ENCODE measurements at regions not wholly inside any gene's neighbourhood (a gene's known extent, or its start where the extent isn't known, plus 50 kb on each side); places are given as distances from the start of the nearest gene placed in this dataset.

- no peak for DNase-seq
- no peak overlapping the region for H3K4me3 ChIP-seq (ENCODE audit: low read length)
- no peaks in the 10 kb centered on the region for H3K4me1 ChIP-seq (ENCODE audit: insufficient read depth, low read length)
- H3K27me3 ChIP-seq (ENCODE audit: low read length): no peaks in the 10 kb centered on the region
- no peak overlapping the region for H3K27ac ChIP-seq (ENCODE audit: low read length)
- ChIA-PET CTCF (no interaction called here), POLR2A (ENCODE audit: unreplicated experiment) (no interaction called here)
- H3F3A ChIP-seq (ENCODE audit: low read length, unreplicated experiment): no peaks in the 10 kb centered on the region
- no peaks in the 10 kb centered on the region for H3K36me3 ChIP-seq (ENCODE audit: low read depth, low read length)
- BruUV-seq (replicated peaks): no TSS peak
- H2AFZ ChIP-seq (ENCODE audit: low read length): no peak overlapping the region
- H4K20me1 ChIP-seq (ENCODE audit: low read length): no peaks in the 10 kb centered on the region
- peaks cover 4% of the 10 kb centered on the region; the same call in 1 of the 2 replicates for H3K9me3 ChIP-seq (ENCODE audit: low read length)
- H3K9ac ChIP-seq (ENCODE audit: low read length): no peak overlapping the region
- TF ChIP-seq EZH2phosphoT487 (IDR thresholded peaks at IDR 0.05; ENCODE audit: borderline replicate concordance, low read length) (no peak), EZH2 (IDR thresholded peaks at IDR 0.05; ENCODE audit: low read length, unreplicated experiment) (no peak), CTCF (conservative IDR thresholded peaks at IDR 0.05; ENCODE audit: low read depth, low read length) (no peak)
- intact Hi-C loops (cut with micrococcal nuclease): no loop called here
- H3K4me2 ChIP-seq (ENCODE audit: low read length): no peak overlapping the region
- no peaks in the 10 kb centered on the region for H3K9me2 ChIP-seq (replicated peaks; ENCODE audit: low read length)
- ATAC-seq: no peak
- H3K79me2 ChIP-seq (ENCODE audit: low read length): no peaks in the 10 kb centered on the region
Measured at GRCh38 chr15:25237291-25237978, 201.4 kb downstream of the UBE3A start.

- H3K4me2 ChIP-seq (ENCODE audit: low read length): no peak overlapping the region
- ChIA-PET POLR2A (ENCODE audit: unreplicated experiment) (no interaction called here), CTCF (no interaction called here)
- intact Hi-C loops (cut with micrococcal nuclease): no loop called here
- no peaks in the 10 kb centered on the region for H3K9me2 ChIP-seq (replicated peaks; ENCODE audit: low read length)
- no peak overlapping the region for H3K9ac ChIP-seq (ENCODE audit: low read length)
- no peaks in the 10 kb centered on the region for H3F3A ChIP-seq (ENCODE audit: low read length, unreplicated experiment)
- H3K9me3 ChIP-seq (ENCODE audit: low read length): peaks cover 4% of the 10 kb centered on the region; the same call in 1 of the 2 replicates
- no peaks in the 10 kb centered on the region for H3K36me3 ChIP-seq (ENCODE audit: low read depth, low read length)
- H3K27me3 ChIP-seq (ENCODE audit: low read length): no peaks in the 10 kb centered on the region
- ATAC-seq (no peak), DNase-seq (no peak)
- H2AFZ ChIP-seq (ENCODE audit: low read length): no peak overlapping the region
- TF ChIP-seq EZH2phosphoT487 (IDR thresholded peaks at IDR 0.05; ENCODE audit: borderline replicate concordance, low read length) (no peak), CTCF (conservative IDR thresholded peaks at IDR 0.05; ENCODE audit: low read depth, low read length) (no peak), EZH2 (IDR thresholded peaks at IDR 0.05; ENCODE audit: low read length, unreplicated experiment) (no peak)
- H3K27ac ChIP-seq (ENCODE audit: low read length): no peak overlapping the region
- no peaks in the 10 kb centered on the region for H3K79me2 ChIP-seq (ENCODE audit: low read length)
- no peak overlapping the region for H3K4me3 ChIP-seq (ENCODE audit: low read length)
- no TSS peak for BruUV-seq (replicated peaks)
- H4K20me1 ChIP-seq (ENCODE audit: low read length): no peaks in the 10 kb centered on the region
- no peaks in the 10 kb centered on the region for H3K4me1 ChIP-seq (ENCODE audit: insufficient read depth, low read length)
Measured at GRCh38 chr15:25238126-25238525, 200.7 kb downstream of the UBE3A start.

DNA sequence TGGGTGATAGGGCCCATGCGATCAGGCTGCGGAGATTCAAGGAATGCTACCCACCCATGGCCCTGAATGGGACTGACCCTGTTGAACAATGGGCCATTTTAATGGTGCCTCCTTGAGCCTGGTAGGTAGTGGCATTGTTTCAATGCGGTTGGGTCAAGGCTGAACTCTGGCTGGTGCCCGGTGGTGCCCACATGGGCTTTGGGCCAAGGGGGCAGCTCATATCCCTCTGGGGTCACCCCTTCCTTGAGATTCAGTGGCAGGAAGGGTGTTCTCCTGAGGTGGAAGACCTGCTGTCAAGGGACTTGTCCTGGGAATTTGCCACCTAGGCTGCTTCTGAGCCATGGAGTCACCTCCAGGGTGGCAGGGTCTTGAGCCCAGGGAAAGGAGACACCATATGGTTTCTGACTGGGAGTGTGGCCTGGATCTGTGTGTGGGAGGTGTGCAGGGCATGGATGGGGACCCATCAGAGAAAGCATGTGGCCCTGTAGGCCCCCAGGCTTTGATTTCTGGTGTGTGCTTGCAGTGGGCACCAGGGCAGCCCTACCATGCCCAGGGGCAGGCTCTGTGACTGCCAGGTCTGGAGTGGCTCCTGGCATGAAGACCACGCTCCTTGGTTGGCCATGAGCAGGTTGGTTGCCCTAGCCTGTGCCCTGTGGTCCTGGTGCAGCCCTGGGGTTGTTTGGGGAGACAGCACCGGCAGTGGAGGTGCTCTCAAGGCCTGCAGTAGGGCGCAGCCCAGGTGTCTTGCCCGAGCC is 199.9 kb downstream of the UBE3A start:
- no peak for DNase-seq
- no peaks in the 10 kb centered on the region for H3K79me2 ChIP-seq (ENCODE audit: low read length)
- TF ChIP-seq EZH2 (IDR thresholded peaks at IDR 0.05; ENCODE audit: low read length, unreplicated experiment) (no peak), EZH2phosphoT487 (IDR thresholded peaks at IDR 0.05; ENCODE audit: borderline replicate concordance, low read length) (no peak), CTCF (conservative IDR thresholded peaks at IDR 0.05; ENCODE audit: low read depth, low read length) (no peak)
- H3K4me2 ChIP-seq (ENCODE audit: low read length): no peak overlapping the region
- peaks cover 4% of the 10 kb centered on the region; the same call in 1 of the 2 replicates for H3K9me3 ChIP-seq (ENCODE audit: low read length)
- intact Hi-C loops (cut with micrococcal nuclease): no loop called here
- ChIA-PET CTCF (no interaction called here), POLR2A (ENCODE audit: unreplicated experiment) (no interaction called here)
- H2AFZ ChIP-seq (ENCODE audit: low read length): no peak overlapping the region
- H3K36me3 ChIP-seq (ENCODE audit: low read depth, low read length): no peaks in the 10 kb centered on the region
- no peak overlapping the region for H3K9ac ChIP-seq (ENCODE audit: low read length)
- no peak overlapping the region for H3K27ac ChIP-seq (ENCODE audit: low read length)
- H3K4me3 ChIP-seq (ENCODE audit: low read length): no peak overlapping the region
- no TSS peak for BruUV-seq (replicated peaks)
- no peaks in the 10 kb centered on the region for H4K20me1 ChIP-seq (ENCODE audit: low read length)
- H3F3A ChIP-seq (ENCODE audit: low read length, unreplicated experiment): no peaks in the 10 kb centered on the region
- no peaks in the 10 kb centered on the region for H3K9me2 ChIP-seq (replicated peaks; ENCODE audit: low read length)
- H3K27me3 ChIP-seq (ENCODE audit: low read length): no peaks in the 10 kb centered on the region
- no peak for ATAC-seq
- no peaks in the 10 kb centered on the region for H3K4me1 ChIP-seq (ENCODE audit: insufficient read depth, low read length)

Data from PC-3 (cell line).